SU-DHL-6 (cell line): ENCODE measurements at regions not wholly inside any gene's neighbourhood (a gene's known extent, or its start where the extent isn't known, plus 50 kb on each side); places are given as distances from the start of the nearest gene placed in this dataset.

Experiments
- H2AFZ ChIP-seq: fragments of 200-600 bp; sonication (generic); 2 replicates; pipeline ENCODE4 v1.6.1; 2014; ENCODE audit warnings: low read depth, mild to moderate bottlenecking, moderate library complexity, mixed read lengths, antibody characterized with exemption, low read length; ENCODE audit not compliant: severe bottlenecking
- H3F3A ChIP-seq: fragments of 200-600 bp; shearing (Covaris generic); 2 replicates; pipeline ENCODE4 v1.6.0; 2016; ENCODE audit warnings: antibody characterized with exemption, mild to moderate bottlenecking; ENCODE audit not compliant: insufficient read depth
- H3K27ac ChIP-seq: fragments of 200-600 bp; sonication (generic); 2 replicates; pipeline ENCODE4 v1.5.1; 2016; ENCODE audit warnings: low read depth, mild to moderate bottlenecking, low read length, moderate library complexity, mixed read lengths
- H3K27me3 ChIP-seq: fragments of 200-600 bp; sonication (generic), shearing (Covaris generic); 2 replicates; pipeline ENCODE4 v1.6.0; 2014; ENCODE audit warnings: mild to moderate bottlenecking, low read length
- H3K36me3 ChIP-seq: fragments of 200-600 bp; sonication (generic); 2 replicates; pipeline ENCODE4 v1.6.1; 2014; ENCODE audit warnings: mild to moderate bottlenecking, low read length, mixed read lengths
- H3K4me2 ChIP-seq: fragments of 300-600, 200-600 bp; shearing (Covaris generic), sonication (generic); 2 replicates; pipeline ENCODE4 v1.6.0; 2014; ENCODE audit warnings: low read length, low read depth, mild to moderate bottlenecking; ENCODE audit not compliant: poor library complexity, severe bottlenecking
- H3K4me3 ChIP-seq: fragments of 200-600 bp; sonication (generic); 2 replicates; pipeline ENCODE4 v1.5.1; 2014; ENCODE audit warnings: antibody characterized with exemption, low read length, mild to moderate bottlenecking, mixed read lengths; ENCODE audit not compliant: insufficient read depth, poor library complexity, severe bottlenecking
- H3K79me2 ChIP-seq: fragments of 200-600 bp; sonication (generic); 2 replicates; pipeline ENCODE4 v1.6.1; 2014; ENCODE audit warnings: mild to moderate bottlenecking, low read length, moderate library complexity; ENCODE audit not compliant: insufficient read depth
- H3K9ac ChIP-seq: fragments of 200-600 bp; sonication (generic); 2 replicates; pipeline ENCODE4 v1.7.0; 2014; ENCODE audit warnings: mild to moderate bottlenecking, low read length
- H3K9me2 ChIP-seq: fragments of 200-600 bp; sonication (generic); replicated peaks from 2 replicates; pipeline ENCODE4 v1.6.1; 2014; ENCODE audit warnings: low read length; ENCODE audit not compliant: insufficient read depth
- H3K9me3 ChIP-seq: fragments of 200-600 bp; sonication (generic); 2 replicates; pipeline ENCODE4 v1.6.1; 2014; ENCODE audit warnings: low read length, mixed read lengths; ENCODE audit not compliant: insufficient read depth
- H4K20me1 ChIP-seq: fragments of 200-600 bp; sonication (generic); 2 replicates; pipeline ENCODE4 v1.6.1; 2014; ENCODE audit warnings: low read depth, mild to moderate bottlenecking, antibody characterized with exemption, low read length, moderate library complexity, mixed read lengths
- CTCF ChIP-seq: fragments of 200-600 bp; sonication (generic); IDR thresholded peaks from one replicate; pipeline ENCODE4 v1.5.1; 2017; ENCODE audit warnings: antibody characterized with exemption, mild to moderate bottlenecking, low read length, moderate library complexity; ENCODE audit not compliant: insufficient read depth, poor library complexity, severe bottlenecking
- EZH2phosphoT487 ChIP-seq: fragments of 200-600 bp; sonication (generic), shearing (Covaris generic); conservative IDR thresholded peaks from 2 replicates; pipeline ENCODE4 v1.6.1; 2018; ENCODE audit warnings: mild to moderate bottlenecking, antibody characterized with exemption, low read length, moderate library complexity, mixed read lengths

GRCh38 chr10:128522551-128523308 lies 396.5 kb upstream of the MKI67 start:
- TF ChIP-seq EZH2phosphoT487, result no peak
- no peak for TF ChIP-seq CTCF
- Histone ChIP-seq H3K79me2 (no peaks in the 10 kb centered on the region), H3K4me2 (no peak overlapping the region), H3K27me3 (no peaks in the 10 kb centered on the region), H2AFZ (no peak overlapping the region), H3K9ac (no peak overlapping the region), H3K36me3 (no peaks in the 10 kb centered on the region), H4K20me1 (no peaks in the 10 kb centered on the region), H3K9me3 (no peaks in the 10 kb centered on the region), H3K4me3 (no peak overlapping the region), H3K27ac (no peak overlapping the region), H3K9me2 (no peaks in the 10 kb centered on the region), H3F3A (no peaks in the 10 kb centered on the region)

- Histone ChIP-seq H3K27me3 (no peaks in the 10 kb centered on the region), H3K36me3 (no peaks in the 10 kb centered on the region), H3F3A (no peaks in the 10 kb centered on the region), H3K4me2 (no peak overlapping the region), H3K9ac (no peak overlapping the region), H3K4me3 (no peak overlapping the region), H3K27ac (no peak overlapping the region), H2AFZ (no peak overlapping the region), H4K20me1 (no peaks in the 10 kb centered on the region), H3K9me2 (no peaks in the 10 kb centered on the region), H3K9me3 (no peaks in the 10 kb centered on the region), H3K79me2 (no peaks in the 10 kb centered on the region)
- TF ChIP-seq CTCF (no peak), EZH2phosphoT487 (no peak)
Observed at GRCh38 chr10:128525444-128525843, 399.2 kb upstream of the MKI67 start.

DNA sequence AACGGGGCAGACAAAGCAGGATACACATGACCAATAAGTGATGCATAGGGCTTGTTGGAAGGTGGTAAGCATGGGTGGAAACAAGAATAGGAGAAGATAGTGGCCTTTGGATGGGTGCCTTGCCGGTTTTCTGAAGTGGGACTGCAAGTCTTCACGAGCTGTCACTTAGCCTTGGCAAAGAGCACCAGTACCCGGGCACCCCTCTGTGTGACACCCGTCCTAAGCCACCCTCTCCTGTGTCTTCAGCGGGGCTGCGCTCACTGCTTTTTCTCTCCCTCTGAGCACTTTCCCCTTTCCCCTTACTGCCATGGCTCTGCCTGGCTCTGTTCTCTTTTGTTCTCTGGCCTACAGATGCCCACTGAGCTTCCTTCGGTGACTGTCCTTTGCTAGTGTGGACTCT lies 399.7 kb upstream of the MKI67 start:
- Histone ChIP-seq H3K36me3 (no peaks in the 10 kb centered on the region), H3K79me2 (no peaks in the 10 kb centered on the region), H3K9ac (no peak overlapping the region), H3K9me2 (no peaks in the 10 kb centered on the region), H4K20me1 (no peaks in the 10 kb centered on the region), H3K4me3 (no peak overlapping the region), H3K9me3 (no peaks in the 10 kb centered on the region), H3K4me2 (no peak overlapping the region), H3K27ac (no peak overlapping the region), H3K27me3 (no peaks in the 10 kb centered on the region), H2AFZ (no peak overlapping the region), H3F3A (no peaks in the 10 kb centered on the region)
- TF ChIP-seq EZH2phosphoT487 (no peak), CTCF (no peak)
